SK-N-SH treated with all-trans-retinoic acid at 6 μM for 48 hours (cell line): ENCODE measurements at regions not wholly inside any gene's neighbourhood (a gene's known extent, or its start where the extent isn't known, plus 50 kb on each side); places are given as distances from the start of the nearest gene placed in this dataset.

Experiments
- ATAC-seq: fragments of 200-7000 bp; cut with Tn5 transposase; 3 replicates; pipeline ENCODE4 v1.9.1; 2020; ENCODE audit warnings: mild to moderate bottlenecking, moderate library complexity
- ARNTL ChIP-seq: fragments of 450-650 bp; formaldehyde crosslinking; IDR thresholded peaks from 2 replicates; pipeline ENCODE4 v1.5.0; 2020; ENCODE audit warnings: low read depth, mild to moderate bottlenecking, moderate library complexity, borderline replicate concordance
- BACH2 ChIP-seq: fragments of 250-450 bp; sonication (Bioruptor Pico); IDR thresholded peaks from 2 replicates; pipeline ENCODE4 v1.9.0; 2021; ENCODE audit warnings: mild to moderate bottlenecking, borderline replicate concordance
- CSDC2 ChIP-seq: fragments of 250-450 bp; sonication (Bioruptor Pico); IDR thresholded peaks from 2 replicates; pipeline ENCODE4 v1.5.0; 2020; ENCODE audit warnings: mild to moderate bottlenecking, moderate library complexity
- CSRNP3 ChIP-seq: fragments of 250-450 bp; sonication (Bioruptor Pico); IDR thresholded peaks from 2 replicates; pipeline ENCODE4 v1.5.1; 2021; ENCODE audit warnings: mild to moderate bottlenecking, moderate library complexity
- ESRRG ChIP-seq: fragments of 250-450 bp; sonication (Bioruptor Pico); IDR thresholded peaks from 2 replicates; pipeline ENCODE4 v1.6.1; 2021; ENCODE audit warnings: mild to moderate bottlenecking
- GLIS3 ChIP-seq: fragments of 250-450 bp; sonication (Bioruptor Pico); IDR thresholded peaks from 2 replicates; pipeline ENCODE4 v1.5.0; 2020; ENCODE audit warnings: mild to moderate bottlenecking, moderate library complexity
- PPARA ChIP-seq: fragments of 250-450 bp; sonication (Bioruptor Pico); IDR thresholded peaks from 2 replicates; pipeline ENCODE4 v1.5.0; 2020; ENCODE audit warnings: mild to moderate bottlenecking, borderline replicate concordance
- RARB ChIP-seq: fragments of 250-450 bp; sonication (Bioruptor Pico); IDR thresholded peaks from 2 replicates; pipeline ENCODE4 v1.8.0; 2021; ENCODE audit warnings: mild to moderate bottlenecking, moderate library complexity
- SNAI2 ChIP-seq: fragments of 250-450 bp; sonication (Bioruptor Pico); IDR thresholded peaks from 2 replicates; pipeline ENCODE4 v1.5.0; 2020; ENCODE audit warnings: mild to moderate bottlenecking, moderate library complexity
- TOX ChIP-seq: fragments of 250-450 bp; sonication (Bioruptor Pico); IDR thresholded peaks from 2 replicates; pipeline ENCODE4 v1.8.0; 2021; ENCODE audit warnings: mild to moderate bottlenecking, moderate library complexity, borderline replicate concordance
- TSHZ2 ChIP-seq: fragments of 250-450 bp; sonication (Bioruptor Pico); IDR thresholded peaks from 2 replicates; pipeline ENCODE4 v1.5.0; 2020; ENCODE audit warnings: mild to moderate bottlenecking, moderate library complexity
- ZC3H10 ChIP-seq: fragments of 250-450 bp; sonication (Bioruptor Pico); IDR thresholded peaks from 2 replicates; pipeline ENCODE4 v1.5.1; 2021; ENCODE audit warnings: mild to moderate bottlenecking, moderate library complexity
- ZFP3 ChIP-seq: fragments of 250-450 bp; sonication (Bioruptor Pico); IDR thresholded peaks from 2 replicates; pipeline ENCODE4 v1.5.0; 2020; ENCODE audit warnings: mild to moderate bottlenecking, moderate library complexity
- ZFP30 ChIP-seq: fragments of 450-650 bp; formaldehyde crosslinking; IDR thresholded peaks from 2 replicates; pipeline ENCODE4 v1.5.0; 2022; ENCODE audit warnings: mild to moderate bottlenecking, moderate library complexity
- ZNF565 ChIP-seq: fragments of 450-650 bp; formaldehyde crosslinking; conservative IDR thresholded peaks from 2 replicates; pipeline ENCODE4 v1.5.0; 2020; ENCODE audit warnings: low read depth, mild to moderate bottlenecking, moderate library complexity
- ZNF70 ChIP-seq: fragments of 450-650 bp; formaldehyde crosslinking; IDR thresholded peaks from 2 replicates; pipeline ENCODE4 v1.5.0; 2020; ENCODE audit warnings: mild to moderate bottlenecking, moderate library complexity
- TF ChIP-seq, protein P1 (sequence below): fragments of 250-450 bp; sonication (Bioruptor Pico); IDR thresholded peaks from 2 replicates; pipeline ENCODE4 v1.8.0; 2021; ENCODE audit warnings: low read depth, mild to moderate bottlenecking, moderate library complexity, borderline replicate concordance
- TF ChIP-seq, protein P2 (sequence below): fragments of 250-450 bp; sonication (Bioruptor Pico); IDR thresholded peaks from 2 replicates; pipeline ENCODE4 v1.8.0; 2020; ENCODE audit warnings: mild to moderate bottlenecking, moderate library complexity, borderline replicate concordance

- no peak for TF ChIP-seq GLIS3
- peak; percentile 86; the same call in 1 of the 2 replicates for TF ChIP-seq TOX
- TF ChIP-seq ZC3H10 (CRISPR knock-in tag) = 0 out of 2 replicates have a peak, but pooled peaks have one; percentile 62
- TF ChIP-seq, all 23 proteins: peak for 2
- ATAC-seq = peak; percentile 92
Measured at GRCh38 chr5:33369485-33370465, 71.0 kb upstream of the TARS1 start.

GRCh38 chr5:33370466-33370859, 70.3 kb upstream of the TARS1 start:
- TF ChIP-seq ZFP30 (CRISPR knock-in tag) = no peak
- TF ChIP-seq RARB (CRISPR knock-in tag) = no peak
- TF ChIP-seq CSRNP3 = no peak
- peak; percentile 26; the same call in 1 of the 3 replicates for ATAC-seq

DNA sequence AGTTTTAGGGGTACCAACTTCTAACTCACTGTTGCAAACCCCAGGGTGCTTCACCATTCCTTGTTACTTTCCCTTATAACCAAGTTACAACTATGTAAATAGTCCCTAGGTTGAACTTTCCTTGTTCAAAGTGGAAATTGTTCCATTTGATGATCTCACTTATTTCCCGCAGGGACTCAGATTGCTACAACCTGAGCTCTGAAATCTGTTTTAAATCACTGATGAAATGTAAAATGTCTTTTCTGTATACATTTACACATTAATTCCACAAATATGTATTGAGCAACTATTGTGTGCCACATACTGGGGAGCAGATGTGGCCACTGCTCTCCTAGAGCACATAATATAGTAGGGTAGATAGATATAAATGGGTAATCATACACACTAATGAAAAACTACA, 69.1 kb upstream of the TARS1 start:
- ATAC-seq = no peak
- TF ChIP-seq SNAI2 = no peak
- no peak for TF ChIP-seq PPARA
- no peak for TF ChIP-seq RARB (CRISPR knock-in tag)
- TF ChIP-seq BACH2 (CRISPR knock-in tag) = no peak
- TF ChIP-seq ESRRG = no peak
- TF ChIP-seq TOX = no peak
- TF ChIP-seq ZFP30 (CRISPR knock-in tag) = no peak
- TF ChIP-seq ZNF565 (CRISPR knock-in tag) = no peak

DNA sequence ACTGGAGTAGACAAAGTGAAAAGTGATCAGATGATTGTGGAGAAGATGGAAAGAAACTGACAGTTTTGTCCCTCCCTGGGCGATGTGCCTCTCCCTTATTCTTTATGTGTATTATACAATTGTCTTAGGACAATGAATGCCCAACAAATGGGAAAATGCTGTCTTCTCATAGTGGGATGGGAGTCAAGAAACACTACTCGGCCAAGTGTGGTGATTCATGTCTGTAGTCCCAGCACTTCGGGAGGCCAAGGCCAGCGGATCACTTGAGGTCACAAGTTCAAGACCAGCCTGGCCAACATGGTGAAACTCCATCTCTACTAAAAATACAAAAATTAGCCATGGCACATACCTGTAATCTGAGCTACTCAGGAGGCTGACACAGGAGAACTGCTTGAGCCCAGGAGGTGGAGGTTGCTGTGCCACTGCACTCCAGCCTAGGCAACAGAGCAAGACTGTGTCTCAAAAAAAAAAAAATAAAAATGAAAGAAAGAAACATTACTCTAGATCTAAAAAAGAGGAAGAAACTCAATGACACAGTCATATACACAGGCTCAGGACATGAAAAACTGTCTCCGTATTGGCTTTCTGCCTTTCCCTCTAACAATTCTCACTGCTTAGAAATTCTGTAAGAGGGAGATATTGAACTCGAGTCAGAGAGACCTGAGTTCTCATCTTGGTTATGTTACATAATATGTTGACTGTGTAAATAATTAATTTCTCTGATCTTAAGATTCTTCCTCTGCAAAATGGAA, 67.9 kb upstream of the TARS1 start:
- TF ChIP-seq, protein P1, sequence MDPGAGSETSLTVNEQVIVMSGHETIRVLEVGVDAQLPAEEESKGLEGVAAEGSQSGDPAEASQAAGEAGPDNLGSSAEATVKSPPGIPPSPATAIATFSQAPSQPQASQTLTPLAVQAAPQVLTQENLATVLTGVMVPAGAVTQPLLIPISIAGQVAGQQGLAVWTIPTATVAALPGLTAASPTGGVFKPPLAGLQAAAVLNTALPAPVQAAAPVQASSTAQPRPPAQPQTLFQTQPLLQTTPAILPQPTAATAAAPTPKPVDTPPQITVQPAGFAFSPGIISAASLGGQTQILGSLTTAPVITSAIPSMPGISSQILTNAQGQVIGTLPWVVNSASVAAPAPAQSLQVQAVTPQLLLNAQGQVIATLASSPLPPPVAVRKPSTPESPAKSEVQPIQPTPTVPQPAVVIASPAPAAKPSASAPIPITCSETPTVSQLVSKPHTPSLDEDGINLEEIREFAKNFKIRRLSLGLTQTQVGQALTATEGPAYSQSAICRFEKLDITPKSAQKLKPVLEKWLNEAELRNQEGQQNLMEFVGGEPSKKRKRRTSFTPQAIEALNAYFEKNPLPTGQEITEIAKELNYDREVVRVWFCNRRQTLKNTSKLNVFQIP (CRISPR knock-in tag) = no peak
- TF ChIP-seq, protein P2, sequence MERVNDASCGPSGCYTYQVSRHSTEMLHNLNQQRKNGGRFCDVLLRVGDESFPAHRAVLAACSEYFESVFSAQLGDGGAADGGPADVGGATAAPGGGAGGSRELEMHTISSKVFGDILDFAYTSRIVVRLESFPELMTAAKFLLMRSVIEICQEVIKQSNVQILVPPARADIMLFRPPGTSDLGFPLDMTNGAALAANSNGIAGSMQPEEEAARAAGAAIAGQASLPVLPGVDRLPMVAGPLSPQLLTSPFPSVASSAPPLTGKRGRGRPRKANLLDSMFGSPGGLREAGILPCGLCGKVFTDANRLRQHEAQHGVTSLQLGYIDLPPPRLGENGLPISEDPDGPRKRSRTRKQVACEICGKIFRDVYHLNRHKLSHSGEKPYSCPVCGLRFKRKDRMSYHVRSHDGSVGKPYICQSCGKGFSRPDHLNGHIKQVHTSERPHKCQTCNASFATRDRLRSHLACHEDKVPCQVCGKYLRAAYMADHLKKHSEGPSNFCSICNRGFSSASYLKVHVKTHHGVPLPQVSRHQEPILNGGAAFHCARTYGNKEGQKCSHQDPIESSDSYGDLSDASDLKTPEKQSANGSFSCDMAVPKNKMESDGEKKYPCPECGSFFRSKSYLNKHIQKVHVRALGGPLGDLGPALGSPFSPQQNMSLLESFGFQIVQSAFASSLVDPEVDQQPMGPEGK (CRISPR knock-in tag) = no peak
- TF ChIP-seq TSHZ2 (CRISPR knock-in tag) = no peak
- TF ChIP-seq ZNF565 (CRISPR knock-in tag) = no peak
- no peak for TF ChIP-seq CSDC2 (CRISPR knock-in tag)
- TF ChIP-seq ZFP3 (CRISPR knock-in tag) = no peak
- TF ChIP-seq RARB (CRISPR knock-in tag) = no peak
- TF ChIP-seq ESRRG = no peak
- TF ChIP-seq ZNF70 (CRISPR knock-in tag) = no peak
- no peak for TF ChIP-seq ARNTL
- TF ChIP-seq GLIS3 = no peak
- no peak for ATAC-seq
